Testis (tissue), 2 donors: ENCODE measurements at regions not wholly inside any gene's neighbourhood (a gene's known extent, or its start where the extent isn't known, plus 50 kb on each side); places are given as distances from the start of the nearest gene placed in this dataset.
"Not testable (repeated sequence)": the region's sequence is repeated elsewhere in the genome, so short reads cannot be mapped to it uniquely, and the experiment has no call there.

Experiments
- DNase-seq: peaks from one replicate; pipeline ENCODE4 v3.0.0-alpha.2; 2019
- H3K27ac ChIP-seq, 2 donors: fragments of 200-600 bp; sonication (generic); one replicate each; pipeline ENCODE4 v1.5.1; 2019
- H3K27me3 ChIP-seq: fragments of 200-600 bp; sonication (generic); one replicate; pipeline ENCODE4 v1.5.1; 2019
- H3K36me3 ChIP-seq: fragments of 200-600 bp; sonication (generic); one replicate; pipeline ENCODE4 v1.5.1; 2017; ENCODE audit warnings: low read depth; ENCODE audit errors: missing control alignments
- H3K4me1 ChIP-seq: fragments of 200-600 bp; sonication (generic); one replicate; pipeline ENCODE4 v1.5.1; 2019
- H3K4me3 ChIP-seq, 2 donors: fragments of 200-600 bp; sonication (generic); one replicate each; pipeline ENCODE4 v1.5.1; 2017 to 2019
- H3K9me3 ChIP-seq: fragments of 200-600 bp; sonication (generic); one replicate; pipeline ENCODE4 v1.5.1; 2017
- CTCF ChIP-seq, 3 experiments: fragments of 450-650 bp in 2 of 3; fragments of 200-600 bp in 1 of 3; sonication (generic) in 1 of 3; IDR thresholded peaks; one replicate each; pipeline ENCODE4 v1.5.1; 2016 to 2019; ENCODE audit warnings: antibody characterized with exemption in 3 of 3, mild to moderate bottlenecking in 2 of 3, moderate library complexity in 1 of 3
- POLR2A ChIP-seq: fragments of 450-650 bp; IDR thresholded peaks from one replicate; pipeline ENCODE4 v1.6.1; 2017; ENCODE audit warnings: antibody characterized with exemption, mild to moderate bottlenecking, moderate library complexity
- WGBS, 2 donors: methylation state at CpG; one replicate each; pipeline ENCODE4 v1.1.5; 2018; 5-methylcytosine and 5-hydroxymethylcytosine counted together
- intact Hi-C: fragments of 100-400 bp; cut with DNase I; formaldehyde crosslinking; loops from one replicate; pipeline ENCODE4 v1.15.1; 2023; ENCODE audit warnings: low total_unique reads

GRCh38 chr2:138298900-138299299 is 202.7 kb upstream of the SPOPL start:
- TF ChIP-seq POLR2A, result no peak
- TF ChIP-seq CTCF (IDR thresholded peaks at IDR 0.05), result no peak
- intact Hi-C loops, result no loop called here

GRCh38 chr2:138306626-138307025 is 194.9 kb upstream of the SPOPL start:
- H3K9me3 ChIP-seq, result no peaks in the 10 kb centered on the region
- WGBS, 2 donors, result 87 to 90% methylated on average over 3 of the region's 3 CpGs
- no peak for DNase-seq
- TF ChIP-seq POLR2A, result no peak
- no peak for TF ChIP-seq CTCF (IDR thresholded peaks at IDR 0.05)
- H3K36me3 ChIP-seq, result no peaks in the 10 kb centered on the region
- no peak overlapping the region for H3K27ac ChIP-seq
- peaks cover 5% of the 10 kb centered on the region for H3K4me1 ChIP-seq
- intact Hi-C loops, result no loop called here
- H3K4me3 ChIP-seq, result no peak overlapping the region
- H3K27me3 ChIP-seq, result no peaks in the 10 kb centered on the region

More at GRCh38 chr2:138298900-138299299, 202.7 kb upstream of the SPOPL start:
- WGBS, 2 donors, result 98 to 99% methylated on average over 3 of the region's 3 CpGs
- peaks cover 5% of the 10 kb centered on the region for H3K4me1 ChIP-seq
- H3K36me3 ChIP-seq, result no peaks in the 10 kb centered on the region
- no peak overlapping the region for H3K27ac ChIP-seq
- no peak overlapping the region for H3K4me3 ChIP-seq
- no peak for DNase-seq
- no peaks in the 10 kb centered on the region for H3K9me3 ChIP-seq
- H3K27me3 ChIP-seq, result no peaks in the 10 kb centered on the region

GRCh38 chr2:138307099-138307498 is 194.5 kb upstream of the SPOPL start:
- 68 to 84% methylated on average over 1 of the region's 1 CpG for WGBS, 2 donors
- Histone ChIP-seq H3K27ac (no peak overlapping the region), H3K27me3 (no peaks in the 10 kb centered on the region), H3K36me3 (no peaks in the 10 kb centered on the region), H3K4me1 (peaks cover 5% of the 10 kb centered on the region), H3K4me3 (no peak overlapping the region), H3K9me3 (no peaks in the 10 kb centered on the region)
- no peak for TF ChIP-seq CTCF (IDR thresholded peaks at IDR 0.05)
- TF ChIP-seq POLR2A, result no peak
- no peak for DNase-seq
- intact Hi-C loops, result no loop called here

- DNase-seq, result no peak
- Histone ChIP-seq H3K4me3 (no peak overlapping the region), H3K9me3 (no peaks in the 10 kb centered on the region), H3K27me3 (no peaks in the 10 kb centered on the region), H3K27ac (no peak overlapping the region), H3K36me3 (no peaks in the 10 kb centered on the region), H3K4me1 (no peaks in the 10 kb centered on the region)
- intact Hi-C loops, result no loop called here
- no peak for TF ChIP-seq CTCF (IDR thresholded peaks at IDR 0.05)
- TF ChIP-seq POLR2A, result no peak
- 93 to 99% methylated on average over 2 of the region's 2 CpGs for WGBS, 2 donors
Measured at GRCh38 chr2:138309760-138310159, 191.8 kb upstream of the SPOPL start.

- H3K9me3 ChIP-seq, result no peaks in the 10 kb centered on the region
- intact Hi-C loops, result no loop called here
- H3K27ac ChIP-seq, result no peak overlapping the region
- WGBS, 2 donors, result 85 to 86% methylated on average over 4 of the region's 4 CpGs
- H3K4me1 ChIP-seq, result no peaks in the 10 kb centered on the region
- no peaks in the 10 kb centered on the region for H3K36me3 ChIP-seq
- H3K4me3 ChIP-seq, result no peak overlapping the region
- no peak for DNase-seq
- TF ChIP-seq CTCF (IDR thresholded peaks at IDR 0.05), result no peak
- TF ChIP-seq POLR2A, result no peak
- no peaks in the 10 kb centered on the region for H3K27me3 ChIP-seq
Measured at GRCh38 chr2:138312061-138312460, 189.5 kb upstream of the SPOPL start.

- H3K27ac ChIP-seq, H3K9me3 ChIP-seq, H3K36me3 ChIP-seq, H3K4me3 ChIP-seq, H3K4me1 ChIP-seq, H3K27me3 ChIP-seq, intact Hi-C loops, DNase-seq: not testable (repeated sequence)
Measured at GRCh38 chr2:138315619-138316018, 186.0 kb upstream of the SPOPL start.
